ENCODE measurements at regions not wholly inside any gene's neighbourhood (a gene's known extent, or its start where the extent isn't known, plus 50 kb on each side); places are given as distances from the start of the nearest gene placed in this dataset.

GRCh38 chr14:97315790-97316189, 518.6 kb downstream of the VRK1 start:
- TF ChIP-seq CTCF (IDR thresholded peaks at IDR 0.05; ENCODE audit: extremely low read depth in 1 of 2, insufficient read depth in 1 of 2, low read depth in 1 of 2, low read length in 2 of 2) = no peak
- no peak for TF ChIP-seq EZH2 (IDR thresholded peaks at IDR 0.05; ENCODE audit: borderline replicate concordance, low read depth, low read length, severe bottlenecking)
- TF ChIP-seq, protein P1, sequence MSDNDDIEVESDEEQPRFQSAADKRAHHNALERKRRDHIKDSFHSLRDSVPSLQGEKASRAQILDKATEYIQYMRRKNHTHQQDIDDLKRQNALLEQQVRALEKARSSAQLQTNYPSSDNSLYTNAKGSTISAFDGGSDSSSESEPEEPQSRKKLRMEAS (IDR thresholded peaks at IDR 0.05; ENCODE audit: insufficient read depth, insufficient read length) = no peak
- TF ChIP-seq POLR2A (IDR thresholded peaks at IDR 0.05; ENCODE audit: low read depth, low read length) = no peak
- TF ChIP-seq JUN (IDR thresholded peaks at IDR 0.05; ENCODE audit: borderline replicate concordance, insufficient read depth, insufficient read length, low read depth) = no peak
- no peak for TF ChIP-seq POLR2AphosphoS5 (IDR thresholded peaks at IDR 0.05; ENCODE audit: insufficient read depth, low read depth, low read length)
- no peak for TF ChIP-seq MYC (IDR thresholded peaks at IDR 0.05; ENCODE audit: low read depth, low read length)
